HCT116 (cell line): ENCODE measurements at regions not wholly inside any gene's neighbourhood (a gene's known extent, or its start where the extent isn't known, plus 50 kb on each side); places are given as distances from the start of the nearest gene placed in this dataset.

Experiments used
- ATAC-seq: fragments of 200-7000 bp; cut with Tn5 transposase; 2 replicates; pipeline ENCODE4 v1.9.1; 2020; ENCODE audit warnings: mild to moderate bottlenecking, moderate library complexity
- BruUV-seq: library from RNA; stranded (reverse); fragments of 400-500 nt; replicated peaks from 2 replicates; lab custom pipeline; 2021; lab: Mats Ljungman, UMichigan
- CTCF ChIA-PET: fragments of 300-600 bp; sonication (Branson Sonifier 250); formaldehyde crosslinking; loops from one replicate; lab custom pipeline; 2021; ENCODE audit warnings: antibody characterized with exemption; lab: Charles Lee
- POLR2A ChIA-PET: fragments of 300-600, 350-600 bp; sonication (Branson Sonifier 250); formaldehyde crosslinking; loops from one replicate; lab custom pipeline; 2021; ENCODE audit warnings: antibody characterized with exemption; lab: Charles Lee
- RAD21 ChIA-PET, 2 experiments: fragments of 300-600 bp; sonication (Branson Sonifier 250); formaldehyde crosslinking; loops; one replicate each; lab custom pipeline; 2023; ENCODE audit warnings: low total read pairs in 2 of 2; ENCODE audit not compliant: uncharacterized antibody in 2 of 2, unreplicated experiment in 2 of 2, low non-redundant PET in 1 of 2; lab: Charles Lee
- DNase-seq: peaks from one replicate; pipeline ENCODE4 v3.0.0-alpha.2; 2010; ENCODE audit warnings: low read depth, low spot score
- H2AFZ ChIP-seq: fragments of 200-600 bp; shearing (Covaris generic), sonication (generic); 2 replicates; pipeline ENCODE4 v1.6.1; 2017; ENCODE audit warnings: low read depth, mixed run types, mixed read lengths, antibody characterized with exemption, low read length; ENCODE audit not compliant: poor library complexity, severe bottlenecking
- H3K27ac ChIP-seq: 2 replicates; pipeline ENCODE4 v1.5.1; 2012; ENCODE audit warnings: low read depth, low read length
- H3K27me3 ChIP-seq: fragments of 200-600 bp; sonication (generic); 2 replicates; pipeline ENCODE4 v1.6.1; 2016; ENCODE audit warnings: mixed run types, low read length, mixed read lengths; ENCODE audit not compliant: insufficient read depth
- H3K36me3 ChIP-seq, 2 experiments: fragments of 200-500 bp in 1 of 2; fragments of 200-600 bp in 1 of 2; sonication (Bioruptor generic) in 1 of 2; sonication (generic) in 1 of 2; 2 replicates each; pipeline versions ENCODE4 v1.5.1 to v1.6.1; 2014 to 2016; ENCODE audit warnings: low read length in 2 of 2, inconsistent platforms in 1 of 2, mixed read lengths in 1 of 2, mixed run types in 1 of 2; ENCODE audit not compliant: insufficient read depth in 2 of 2, control insufficient read depth in 1 of 2
- H3K4me1 ChIP-seq, 2 experiments: fragments of 200-600 bp in 1 of 2; sonication (generic) in 1 of 2; 2 replicates each; pipeline versions ENCODE4 v1.5.1 to v1.6.1; 2012 to 2017; ENCODE audit warnings: low read length in 2 of 2, inconsistent platforms in 1 of 2, mild to moderate bottlenecking in 1 of 2, mixed read lengths in 1 of 2, mixed run types in 1 of 2, moderate library complexity in 1 of 2; ENCODE audit not compliant: insufficient read depth in 2 of 2, control insufficient read depth in 1 of 2
- H3K4me2 ChIP-seq: fragments of 200-600 bp; sonication (generic); 2 replicates; pipeline ENCODE4 v1.6.1; 2017; ENCODE audit warnings: mixed run types, low read length, mixed read lengths
- H3K4me3 ChIP-seq, 2 experiments: fragments of 200-600 bp in 1 of 2; sonication (generic) in 1 of 2; replicated peaks in 1 of 2; 2 replicates each; pipeline ENCODE4 v1.5.1; 2011 to 2016; ENCODE audit warnings: low read length in 2 of 2, control low read depth in 1 of 2, low read depth in 1 of 2, mild to moderate bottlenecking in 1 of 2, mixed read lengths in 1 of 2, mixed run types in 1 of 2
- H3K79me2 ChIP-seq: fragments of 200-600 bp; sonication (generic); 2 replicates; pipeline ENCODE4 v1.6.1; 2017; ENCODE audit warnings: mild to moderate bottlenecking, mixed run types, low read length, moderate library complexity, mixed read lengths; ENCODE audit not compliant: insufficient read depth
- H3K9ac ChIP-seq: fragments of 200-600 bp; sonication (generic); 2 replicates; pipeline ENCODE4 v1.6.1; 2016; ENCODE audit warnings: low read length, mixed read lengths
- H3K9me2 ChIP-seq: fragments of 200-600 bp; sonication (generic), shearing (Covaris generic); 2 replicates; pipeline ENCODE4 v1.6.1; 2017; ENCODE audit warnings: mixed run types, mild to moderate bottlenecking, moderate library complexity; ENCODE audit not compliant: insufficient read depth
- H3K9me3 ChIP-seq, 2 experiments: fragments of 200-500 bp in 1 of 2; fragments of 200-600 bp in 1 of 2; sonication (Bioruptor generic) in 1 of 2; sonication (generic) in 1 of 2; 2 replicates each; pipeline ENCODE4 v1.6.1; 2014 to 2017; ENCODE audit warnings: low read length in 2 of 2, mixed read lengths in 2 of 2, inconsistent platforms in 1 of 2, low read depth in 1 of 2, mild to moderate bottlenecking in 1 of 2, mixed run types in 1 of 2, moderate library complexity in 1 of 2; ENCODE audit not compliant: control insufficient read depth in 1 of 2, insufficient read depth in 1 of 2
- H4K20me1 ChIP-seq: fragments of 200-600 bp; sonication (generic), shearing (Covaris generic); 2 replicates; pipeline ENCODE4 v1.6.1; 2017; ENCODE audit warnings: mixed run types, mild to moderate bottlenecking, moderate library complexity; ENCODE audit not compliant: insufficient read depth
- CBX3 ChIP-seq: IDR thresholded peaks from 2 replicates; pipeline ENCODE4 v1.6.1; 2012; ENCODE audit warnings: low read depth
- CEBPB ChIP-seq: IDR thresholded peaks from 2 replicates; pipeline ENCODE4 v1.6.1; 2012; ENCODE audit warnings: low read depth
- EGR1 ChIP-seq: IDR thresholded peaks from 2 replicates; pipeline ENCODE4 v1.6.1; 2012; ENCODE audit warnings: low read depth
- ELF1 ChIP-seq: IDR thresholded peaks from 2 replicates; pipeline ENCODE4 v1.6.1; 2012; ENCODE audit warnings: low read depth, borderline replicate concordance
- EZH2 ChIP-seq: fragments of 200-600 bp; sonication (generic); IDR thresholded peaks from 2 replicates; pipeline ENCODE4 v1.6.1; 2017; ENCODE audit warnings: antibody characterized with exemption, mixed run types
- FOSL1 ChIP-seq: IDR thresholded peaks from 2 replicates; pipeline ENCODE4 v1.6.1; 2012; ENCODE audit warnings: low read depth
- JUND ChIP-seq: IDR thresholded peaks from 2 replicates; pipeline ENCODE4 v1.6.1; 2012
- POLR2A ChIP-seq: IDR thresholded peaks from 2 replicates; pipeline ENCODE4 v1.7.0; 2011; ENCODE audit warnings: borderline replicate concordance; ENCODE audit not compliant: insufficient read depth, insufficient read length; ENCODE audit errors: extremely low read depth
- RAD21 ChIP-seq: IDR thresholded peaks from 2 replicates; pipeline ENCODE4 v1.6.1; 2012; ENCODE audit warnings: low read depth, mild to moderate bottlenecking
- SP1 ChIP-seq: IDR thresholded peaks from 2 replicates; pipeline ENCODE4 v1.6.1; 2012; ENCODE audit warnings: low read depth
- TCF7L2 ChIP-seq: IDR thresholded peaks from 2 replicates; pipeline ENCODE4 v1.7.0; 2011; ENCODE audit warnings: borderline replicate concordance, inconsistent platforms; ENCODE audit not compliant: insufficient read depth, insufficient read length; ENCODE audit errors: extremely low read depth
- YY1 ChIP-seq: IDR thresholded peaks from 2 replicates; pipeline ENCODE4 v1.6.1; 2011; ENCODE audit warnings: low read length, low read depth, moderate library complexity, mild to moderate bottlenecking; ENCODE audit not compliant: insufficient replicate concordance; ENCODE audit errors: extremely low read depth
- ZFX ChIP-seq: fragments of 450-650 bp; IDR thresholded peaks from 2 replicates; pipeline ENCODE4 v1.6.1; 2017
- ZNF274 ChIP-seq: fragments of 200-500 bp; sonication (Bioruptor generic); IDR thresholded peaks from 2 replicates; pipeline ENCODE4 v1.6.1; 2014; ENCODE audit warnings: mild to moderate bottlenecking, low read depth, low read length, inconsistent platforms
- intact Hi-C: fragments of 100-400 bp; cut with micrococcal nuclease; formaldehyde crosslinking; loops from 2 replicates; pipeline ENCODE4 v1.10.0; 2022
- TF ChIP-seq, protein P1 (sequence below): IDR thresholded peaks from 2 replicates; pipeline ENCODE4 v1.6.1; 2012; ENCODE audit warnings: low read depth
- TF ChIP-seq, protein P2 (sequence below), 3 experiments: fragments of 200-600 bp in 1 of 3; sonication (generic) in 1 of 3; IDR thresholded peaks in 2 of 3; conservative IDR thresholded peaks in 1 of 3; 2 replicates each; pipeline ENCODE4 v1.5.1; 2012 to 2017; ENCODE audit warnings: low read depth in 2 of 3, low read length in 2 of 3, antibody characterized with exemption in 1 of 3, borderline replicate concordance in 1 of 3, control low read depth in 1 of 3, mild to moderate bottlenecking in 1 of 3, mixed read lengths in 1 of 3, mixed run types in 1 of 3, moderate library complexity in 1 of 3; ENCODE audit not compliant: insufficient read depth in 1 of 3

- H3K4me1 ChIP-seq, result peaks cover 11 to 31% of the 10 kb centered on the region in 2 experiments
- DNase-seq (no peak), ATAC-seq (no peak)
- H4K20me1 ChIP-seq, result no peaks in the 10 kb centered on the region
- no peak overlapping the region for H3K27ac ChIP-seq
- ChIA-PET RAD21 (no interaction called here), CTCF (no interaction called here), POLR2A (no interaction called here)
- H3K27me3 ChIP-seq, result no peaks in the 10 kb centered on the region
- no peaks in the 10 kb centered on the region for H3K36me3 ChIP-seq
- no peak overlapping the region for H3K9ac ChIP-seq
- no TSS peak for BruUV-seq
- H3K4me2 ChIP-seq, result no peak overlapping the region
- no peaks in the 10 kb centered on the region for H3K9me2 ChIP-seq
- TF ChIP-seq JUND (no peak), CEBPB (no peak), EZH2 (no peak), FOSL1 (no peak), CBX3 (no peak), SP1 (no peak), ZNF274 (no peak), ELF1 (no peak), EGR1 (no peak), RAD21 (no peak), POLR2A (no peak), YY1 (no peak), TCF7L2 (no peak), ZFX (no peak)
- TF ChIP-seq, protein P1, sequence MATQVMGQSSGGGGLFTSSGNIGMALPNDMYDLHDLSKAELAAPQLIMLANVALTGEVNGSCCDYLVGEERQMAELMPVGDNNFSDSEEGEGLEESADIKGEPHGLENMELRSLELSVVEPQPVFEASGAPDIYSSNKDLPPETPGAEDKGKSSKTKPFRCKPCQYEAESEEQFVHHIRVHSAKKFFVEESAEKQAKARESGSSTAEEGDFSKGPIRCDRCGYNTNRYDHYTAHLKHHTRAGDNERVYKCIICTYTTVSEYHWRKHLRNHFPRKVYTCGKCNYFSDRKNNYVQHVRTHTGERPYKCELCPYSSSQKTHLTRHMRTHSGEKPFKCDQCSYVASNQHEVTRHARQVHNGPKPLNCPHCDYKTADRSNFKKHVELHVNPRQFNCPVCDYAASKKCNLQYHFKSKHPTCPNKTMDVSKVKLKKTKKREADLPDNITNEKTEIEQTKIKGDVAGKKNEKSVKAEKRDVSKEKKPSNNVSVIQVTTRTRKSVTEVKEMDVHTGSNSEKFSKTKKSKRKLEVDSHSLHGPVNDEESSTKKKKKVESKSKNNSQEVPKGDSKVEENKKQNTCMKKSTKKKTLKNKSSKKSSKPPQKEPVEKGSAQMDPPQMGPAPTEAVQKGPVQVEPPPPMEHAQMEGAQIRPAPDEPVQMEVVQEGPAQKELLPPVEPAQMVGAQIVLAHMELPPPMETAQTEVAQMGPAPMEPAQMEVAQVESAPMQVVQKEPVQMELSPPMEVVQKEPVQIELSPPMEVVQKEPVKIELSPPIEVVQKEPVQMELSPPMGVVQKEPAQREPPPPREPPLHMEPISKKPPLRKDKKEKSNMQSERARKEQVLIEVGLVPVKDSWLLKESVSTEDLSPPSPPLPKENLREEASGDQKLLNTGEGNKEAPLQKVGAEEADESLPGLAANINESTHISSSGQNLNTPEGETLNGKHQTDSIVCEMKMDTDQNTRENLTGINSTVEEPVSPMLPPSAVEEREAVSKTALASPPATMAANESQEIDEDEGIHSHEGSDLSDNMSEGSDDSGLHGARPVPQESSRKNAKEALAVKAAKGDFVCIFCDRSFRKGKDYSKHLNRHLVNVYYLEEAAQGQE, result no peak
- TF ChIP-seq, protein P2, sequence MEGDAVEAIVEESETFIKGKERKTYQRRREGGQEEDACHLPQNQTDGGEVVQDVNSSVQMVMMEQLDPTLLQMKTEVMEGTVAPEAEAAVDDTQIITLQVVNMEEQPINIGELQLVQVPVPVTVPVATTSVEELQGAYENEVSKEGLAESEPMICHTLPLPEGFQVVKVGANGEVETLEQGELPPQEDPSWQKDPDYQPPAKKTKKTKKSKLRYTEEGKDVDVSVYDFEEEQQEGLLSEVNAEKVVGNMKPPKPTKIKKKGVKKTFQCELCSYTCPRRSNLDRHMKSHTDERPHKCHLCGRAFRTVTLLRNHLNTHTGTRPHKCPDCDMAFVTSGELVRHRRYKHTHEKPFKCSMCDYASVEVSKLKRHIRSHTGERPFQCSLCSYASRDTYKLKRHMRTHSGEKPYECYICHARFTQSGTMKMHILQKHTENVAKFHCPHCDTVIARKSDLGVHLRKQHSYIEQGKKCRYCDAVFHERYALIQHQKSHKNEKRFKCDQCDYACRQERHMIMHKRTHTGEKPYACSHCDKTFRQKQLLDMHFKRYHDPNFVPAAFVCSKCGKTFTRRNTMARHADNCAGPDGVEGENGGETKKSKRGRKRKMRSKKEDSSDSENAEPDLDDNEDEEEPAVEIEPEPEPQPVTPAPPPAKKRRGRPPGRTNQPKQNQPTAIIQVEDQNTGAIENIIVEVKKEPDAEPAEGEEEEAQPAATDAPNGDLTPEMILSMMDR (IDR thresholded peaks at IDR 0.05 in 2 of 3, conservative IDR thresholded peaks at IDR 0.05 in 1 of 3; ENCODE audit: borderline replicate concordance in 1 of 3, insufficient read depth in 1 of 3, low read depth in 2 of 3, low read length in 2 of 3), result no peak
- no peaks in the 10 kb centered on the region for H3K9me3 ChIP-seq
- intact Hi-C loops, result no loop called here
- no peak overlapping the region for H3K4me3 ChIP-seq
- no peaks in the 10 kb centered on the region for H3K79me2 ChIP-seq
- no peak overlapping the region for H2AFZ ChIP-seq
Measured at GRCh38 chr3:134425943-134426342, 51.7 kb upstream of the AMOTL2 start.
